Umbilical cord (tissue), 1 donor: ENCODE measurements at regions not wholly inside any gene's neighbourhood (a gene's known extent, or its start where the extent isn't known, plus 50 kb on each side); places are given as distances from the start of the nearest gene placed in this dataset.

Source experiments
- DNase-seq: peaks from one replicate; pipeline ENCODE4 v3.0.0-alpha.2; 2015; ENCODE audit warnings: low spot score

DNA sequence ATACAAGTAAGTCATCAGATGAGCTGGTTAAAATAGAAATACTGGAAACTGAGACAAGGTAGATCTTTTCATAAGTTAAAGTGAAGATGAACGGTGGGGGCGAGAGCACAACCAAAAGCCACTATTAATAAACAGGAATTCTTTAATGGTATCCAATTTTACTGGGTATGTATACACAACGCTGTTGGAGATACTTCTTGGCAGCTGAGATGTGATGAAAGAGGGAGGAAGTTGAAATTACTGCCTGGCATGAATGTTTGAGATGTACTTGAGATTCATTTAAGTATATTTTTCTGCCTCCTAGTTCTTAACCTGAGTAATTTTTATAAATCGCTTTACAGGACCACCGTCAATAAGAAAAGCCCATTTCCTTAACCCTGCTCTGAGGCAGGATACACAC is 110.0 kb upstream of the ZRANB2 start:
- no peak for DNase-seq

DNA sequence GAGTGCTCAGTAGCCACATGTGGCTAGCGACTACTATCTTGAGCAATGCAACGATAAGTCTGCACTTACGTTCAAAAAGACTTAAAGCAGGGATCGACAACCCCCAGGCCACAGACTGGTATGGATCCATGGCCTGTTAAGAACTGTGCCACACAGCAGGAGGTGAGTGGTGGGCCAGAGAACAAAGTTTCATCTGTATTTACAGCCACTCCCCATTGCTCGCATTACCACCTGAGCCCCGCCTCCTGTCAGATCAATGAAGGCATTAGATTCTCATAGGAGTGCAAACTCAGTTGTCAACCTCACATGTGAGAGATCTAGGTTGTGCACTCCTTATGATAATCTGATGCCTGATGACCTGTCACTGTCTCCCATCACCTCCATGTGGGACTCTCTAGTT is 103.6 kb upstream of the ZRANB2 start:
- no peak for DNase-seq

DNA sequence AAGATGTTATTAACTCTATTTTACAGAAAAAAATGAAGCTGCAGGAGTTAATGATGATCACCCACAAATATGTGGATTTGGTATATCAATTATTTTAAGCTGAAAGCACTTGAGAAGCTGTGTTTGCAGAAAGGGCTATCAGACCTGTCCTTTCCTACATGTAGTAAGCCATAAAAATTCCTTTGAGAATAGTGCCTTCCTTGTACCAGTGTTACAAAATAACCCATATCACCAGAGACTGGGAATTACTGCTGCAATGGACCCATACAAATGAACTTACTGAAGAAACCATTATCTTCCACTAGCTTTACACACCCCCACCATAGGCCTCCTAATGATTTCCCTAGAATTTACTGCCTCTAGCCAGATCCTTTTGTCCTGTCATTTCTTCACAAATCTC is 99.2 kb upstream of the ZRANB2 start:
- DNase-seq: no peak

DNA sequence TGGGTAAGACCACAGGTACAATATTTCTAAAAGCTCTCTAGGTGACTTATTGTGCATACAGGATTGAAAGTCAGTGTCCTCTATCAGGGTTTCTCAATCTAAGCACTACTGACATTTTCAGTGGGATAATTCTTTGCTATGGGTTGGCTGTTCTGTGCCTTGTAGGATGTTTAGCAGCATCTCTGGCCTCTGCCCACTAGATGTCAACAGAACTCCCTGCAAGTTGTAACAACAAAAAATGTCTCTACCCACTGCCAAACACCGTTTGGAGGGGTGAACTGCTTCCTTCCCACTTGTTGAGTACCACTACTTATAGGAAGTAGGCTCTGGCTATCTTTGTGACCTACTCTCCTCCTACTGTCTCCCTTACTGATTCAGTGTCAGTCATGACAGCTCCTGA is 90.1 kb upstream of the ZRANB2 start:
- no peak for DNase-seq

DNA sequence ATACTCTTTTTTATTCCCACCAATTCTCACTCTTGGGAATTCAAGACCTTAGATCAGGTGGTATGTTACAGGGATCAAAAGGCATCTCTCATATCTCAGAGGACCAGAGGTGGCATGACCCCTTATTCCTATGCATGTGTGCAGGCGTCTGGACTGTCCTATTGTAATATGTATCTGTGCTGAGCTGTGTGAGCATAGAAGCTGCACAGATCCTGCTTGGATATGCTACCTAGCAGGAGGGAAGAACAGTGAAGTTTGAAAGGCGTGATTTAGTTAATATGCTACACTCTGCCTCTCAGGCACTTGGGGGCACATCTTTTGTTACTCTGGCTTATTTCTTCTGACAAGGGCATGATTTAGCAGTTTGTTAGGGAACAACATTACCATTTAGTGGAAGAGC is 86.7 kb upstream of the ZRANB2 start:
- no peak for DNase-seq

DNA sequence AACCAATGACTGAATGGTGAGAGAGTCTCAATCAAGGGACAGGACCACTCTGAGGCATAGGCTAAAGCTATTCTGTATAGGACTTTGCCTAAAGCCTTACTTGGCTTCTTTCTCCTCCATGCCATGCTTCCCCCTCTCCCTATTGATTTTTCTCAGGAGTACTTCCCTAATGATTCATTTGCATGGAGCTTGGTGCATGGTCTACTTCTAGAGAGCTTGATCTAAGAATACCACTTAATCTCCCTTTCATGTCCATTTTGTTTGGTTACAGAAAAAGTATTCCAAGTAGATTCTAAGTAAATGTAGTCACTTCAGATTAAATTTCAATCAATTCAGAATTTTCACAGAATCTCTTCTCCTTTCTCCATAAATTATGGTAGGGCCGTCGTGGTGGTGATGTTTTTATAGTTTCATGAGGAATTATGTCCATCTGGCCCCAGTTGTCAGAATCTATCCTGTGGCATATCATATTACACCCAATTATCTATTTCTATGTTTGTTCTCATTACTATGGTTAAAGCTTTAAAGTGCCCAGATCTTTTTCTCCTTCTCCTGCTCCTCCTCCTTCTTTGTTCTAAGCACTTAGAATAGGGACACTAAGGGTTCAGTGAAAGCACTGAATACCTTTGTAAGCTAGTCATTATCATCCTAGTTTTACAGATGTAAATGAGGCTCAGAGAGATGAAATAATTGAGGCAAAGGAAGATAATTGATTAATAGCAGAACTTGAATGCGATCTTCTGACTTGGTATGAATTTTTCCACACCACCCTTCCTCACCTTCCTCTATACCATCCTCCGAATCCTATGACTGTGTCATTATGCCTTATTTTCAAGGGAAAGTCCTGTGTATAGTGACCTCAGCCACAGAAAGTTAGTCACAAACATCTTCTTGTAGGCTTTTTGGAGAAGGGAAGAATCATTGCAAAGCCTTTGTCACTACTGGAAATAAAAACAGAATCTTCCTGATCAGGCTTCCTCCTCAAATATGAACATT is 85.6 kb upstream of the ZRANB2 start:
- no peak for DNase-seq

DNA sequence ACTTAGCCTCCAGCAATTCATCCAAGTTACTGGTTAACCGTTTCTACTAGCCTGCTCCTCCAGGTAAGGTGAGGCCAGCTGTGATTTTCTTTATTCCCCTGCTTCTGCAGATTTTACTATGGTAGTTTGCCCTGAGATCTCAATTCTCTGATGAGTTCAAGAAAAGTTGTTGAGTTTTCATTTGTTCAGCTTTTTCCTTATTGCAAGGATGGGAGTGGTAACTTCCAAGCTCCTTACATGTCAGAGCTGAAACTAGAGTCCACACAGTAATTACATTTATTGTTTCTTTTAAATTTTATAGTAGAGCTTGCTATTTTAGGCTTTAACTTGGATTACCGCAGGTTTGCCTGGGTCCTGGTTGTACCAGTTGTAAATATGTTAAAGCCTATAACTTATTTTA is 76.9 kb upstream of the ZRANB2 start:
- DNase-seq: no peak

DNA sequence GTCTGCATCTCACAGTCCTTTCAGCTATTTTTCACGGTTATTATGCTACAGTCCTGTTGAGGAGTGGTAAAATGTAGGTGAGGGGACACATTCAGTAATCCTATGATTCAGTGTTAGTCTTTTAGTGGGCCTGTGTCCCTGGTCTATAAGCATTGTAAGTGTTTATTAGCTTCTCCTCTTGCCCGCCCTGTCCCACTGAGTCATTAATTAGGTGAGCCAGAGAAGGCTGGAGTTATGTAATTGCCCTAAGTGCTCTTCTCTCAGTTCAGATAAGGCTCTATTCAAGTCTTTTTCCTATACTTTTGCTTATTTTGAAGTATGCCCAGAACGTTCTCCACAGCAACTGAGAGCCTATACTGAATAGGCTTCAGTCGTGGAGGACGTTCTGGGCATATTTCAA is 76.3 kb upstream of the ZRANB2 start:
- DNase-seq: no peak

DNA sequence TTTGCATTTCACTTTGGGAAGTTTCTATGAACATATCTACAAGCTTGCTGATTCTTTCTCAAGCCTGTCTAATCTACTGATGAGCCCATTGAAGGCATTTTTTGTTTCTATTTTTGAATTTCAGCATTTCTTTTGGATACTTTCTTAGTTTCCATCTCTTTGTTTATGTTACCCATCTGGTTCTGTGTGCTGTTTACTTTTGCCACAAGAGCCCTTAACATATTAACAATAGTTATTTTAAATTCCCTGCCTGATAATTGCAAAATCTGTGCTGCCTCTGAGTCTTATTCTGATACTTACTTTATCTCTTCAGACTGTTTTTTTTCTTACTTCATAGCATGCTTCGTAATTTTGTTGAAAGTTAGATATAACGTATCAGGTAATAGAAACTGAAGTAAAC is 75.8 kb upstream of the ZRANB2 start:
- DNase-seq: no peak

DNA sequence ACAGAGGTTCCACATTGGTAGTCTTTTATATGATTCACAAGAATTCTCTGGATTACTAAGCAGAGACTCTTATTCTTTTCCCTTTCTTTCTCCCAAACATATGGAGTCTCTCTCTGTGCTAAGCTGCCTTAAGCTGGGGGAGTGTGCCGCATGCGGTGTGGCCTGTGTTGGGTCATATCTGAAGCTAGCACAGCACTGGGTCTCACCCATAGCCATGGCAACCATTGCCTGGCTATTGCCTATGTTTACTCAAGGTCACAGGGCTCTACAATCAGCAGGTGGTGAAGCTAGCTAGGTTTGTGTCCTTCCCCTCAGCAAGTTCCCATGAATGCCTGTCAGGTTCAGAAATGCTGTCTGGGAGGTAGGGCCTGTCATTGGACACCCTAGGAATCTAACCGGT is 73.6 kb upstream of the ZRANB2 start:
- DNase-seq: no peak

DNA sequence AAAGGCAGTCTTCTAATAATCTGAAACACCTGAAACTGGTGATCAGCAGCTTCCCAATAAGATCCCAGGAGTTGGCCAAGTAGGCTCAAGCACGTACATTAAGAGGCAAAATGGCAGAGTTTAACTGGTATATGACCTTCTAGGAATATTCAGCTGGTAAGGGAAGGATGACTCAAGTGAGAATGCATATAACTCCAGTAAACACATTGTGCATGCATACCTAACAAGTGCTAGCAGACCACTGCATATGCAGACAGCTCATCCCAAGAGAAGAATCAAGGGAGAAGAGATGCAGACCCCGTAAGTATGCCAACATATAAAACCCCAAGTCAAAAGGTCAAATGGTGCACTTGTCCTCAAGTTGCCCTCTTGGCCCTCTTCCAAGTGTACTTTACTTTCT is 73.0 kb upstream of the ZRANB2 start:
- no peak for DNase-seq

DNA sequence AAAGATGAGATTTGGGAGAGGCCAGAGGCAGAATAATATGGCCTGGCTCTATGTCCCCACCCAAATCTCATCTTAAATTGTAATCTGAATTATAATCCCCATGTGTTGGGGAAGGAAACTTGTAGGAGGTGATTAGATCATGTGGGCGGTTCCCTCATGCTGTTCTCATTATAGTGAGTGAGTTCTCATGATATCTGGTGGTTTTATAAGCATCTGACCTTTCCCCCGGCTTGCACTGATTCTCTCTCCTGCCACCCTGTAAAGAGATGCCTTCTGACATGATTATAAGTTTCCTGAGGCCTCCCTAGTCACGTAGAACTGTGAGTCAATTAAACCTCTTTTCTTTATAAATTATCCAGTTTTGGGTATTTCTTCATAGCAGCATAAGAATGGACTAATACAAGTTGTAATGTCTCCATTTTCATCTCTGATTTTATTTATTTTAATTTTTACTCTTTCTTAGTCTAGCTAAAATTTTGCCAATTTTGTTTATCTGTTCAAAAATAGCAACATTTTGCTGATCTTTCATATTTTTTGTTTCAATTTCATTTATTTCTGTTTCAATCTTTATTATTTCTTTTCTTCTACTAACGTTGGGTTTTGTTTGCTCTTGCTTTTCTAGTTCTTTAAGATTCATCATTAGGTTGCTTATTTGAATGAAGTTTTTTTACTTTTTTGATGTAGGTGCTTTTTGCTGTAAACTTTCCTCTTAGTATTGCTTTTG is 67.0 kb upstream of the ZRANB2 start:
- no peak for DNase-seq

DNA sequence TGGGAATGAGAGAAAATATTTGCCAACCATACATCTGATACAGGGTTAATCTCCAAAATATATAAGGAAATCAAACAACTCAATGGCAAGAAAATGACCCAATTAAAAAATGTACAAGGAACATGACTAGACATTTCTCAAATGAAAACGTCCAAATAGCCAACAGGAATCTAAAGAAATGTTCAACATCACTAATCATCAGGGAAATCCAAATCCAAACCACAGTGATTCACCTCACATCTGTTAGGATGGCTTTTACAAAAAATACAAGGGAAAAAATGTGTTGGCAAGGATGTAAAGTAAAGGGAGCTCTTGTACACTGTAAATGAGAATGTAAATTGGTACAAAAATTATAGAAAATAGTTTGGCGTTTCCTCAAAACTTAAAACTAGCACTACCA is 54.7 kb upstream of the ZRANB2 start:
- no peak for DNase-seq
